ENCODE measurements at regions not wholly inside any gene's neighbourhood (a gene's known extent, or its start where the extent isn't known, plus 50 kb on each side); places are given as distances from the start of the nearest gene placed in this dataset.

DNA sequence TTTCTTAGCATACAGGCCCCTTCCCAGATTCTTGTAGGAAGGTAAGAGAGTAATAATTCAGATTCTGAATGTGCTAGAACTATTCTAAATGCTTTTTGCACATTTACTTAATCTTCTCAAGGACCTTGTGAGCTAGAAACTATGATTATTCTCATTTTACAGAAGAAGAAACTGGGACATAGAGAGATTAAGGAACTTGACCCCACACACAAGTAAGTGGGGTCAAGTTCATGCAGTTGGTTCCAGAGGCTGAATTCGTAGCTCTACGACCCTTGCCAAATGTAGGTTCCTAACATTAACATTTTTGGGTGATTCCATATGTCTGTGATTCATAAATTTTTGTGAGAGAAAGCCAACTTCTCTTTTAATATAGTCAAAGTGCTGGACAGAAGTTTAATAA, 238.1 kb downstream of the LACC1 start:
- ChIA-PET CTCF (interaction anchor here in 1 of 2 donors (0.9 kb wide), 1 partner anchor 319 kb away, joined by 3 read pairs; no protein-coding TSS in a partner anchor), POLR2A (no interaction called here)
- no peak for ATAC-seq (replicated peaks in 1 of 4)

DNA sequence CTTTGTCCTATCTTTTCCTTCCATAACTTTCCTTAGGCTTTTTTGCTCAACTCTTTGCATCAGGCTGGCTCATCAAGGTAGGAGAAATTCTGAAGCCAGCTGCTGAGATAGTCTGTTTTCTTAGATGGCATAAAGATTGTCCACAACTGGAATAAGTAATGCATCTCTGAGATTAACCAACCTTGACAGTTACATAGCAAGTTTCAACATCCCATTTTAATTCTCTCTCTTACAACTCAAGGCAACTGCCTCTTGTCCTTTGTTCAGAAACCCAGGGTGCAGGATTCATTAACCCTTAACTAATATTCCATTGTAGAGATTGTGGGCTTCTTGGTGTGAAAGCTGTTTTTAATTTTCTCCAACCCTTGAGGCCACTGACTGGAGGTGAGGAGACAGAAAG, 239.2 kb downstream of the LACC1 start:
- peaks cover 11 to 21% (median 13%) of the 10 kb centered on the region in 3 donors for H3K4me1 Mint-ChIP-seq
- ATAC-seq (replicated peaks in 1 of 4), result no peak
- POLR2A ChIA-PET, result no interaction called here

More for the DNA sequence above, 238.1 kb downstream of the LACC1 start:
- Histone ChIP-seq H3K9me3 (no peaks in the 10 kb centered on the region), H3K27me3 (replicated peaks in 1 of 2; ENCODE audit: control insufficient read depth in 2 of 2, extremely low read depth in 1 of 2, insufficient read depth in 2 of 2, low read length in 1 of 2) (no peaks in the 10 kb centered on the region), H3K4me3 (ENCODE audit: control insufficient read depth in 1 of 2, extremely low read depth in 1 of 2, low read length in 1 of 2) (no peak overlapping the region), H3K4me1 (ENCODE audit: control insufficient read depth in 1 of 2, extremely low read depth in 1 of 2, insufficient read depth in 2 of 2, low read length in 2 of 2) (peaks cover 6 to 12% of the 10 kb centered on the region in 2 experiments), H3K36me3 (ENCODE audit: control insufficient read depth in 2 of 2, extremely low read depth in 1 of 2, insufficient read depth in 1 of 2, low read length in 1 of 2) (no peaks in the 10 kb centered on the region), H3K27ac (ENCODE audit: low read length) (peak overlapping the region; percentile 45)
- H3K27me3 Mint-ChIP-seq, result no peaks in the 10 kb centered on the region
- no peak overlapping the region for H3K27ac Mint-ChIP-seq
- H3K36me3 Mint-ChIP-seq, result no peaks in the 10 kb centered on the region
- DNase-seq, result no peak
- peaks cover 13 to 27% (median 16%) of the 10 kb centered on the region in 3 donors for H3K4me1 Mint-ChIP-seq
- no peak overlapping the region for H3K4me3 Mint-ChIP-seq
- H3K9me3 Mint-ChIP-seq, result no peaks in the 10 kb centered on the region
- no CpG with 5 or more reads among the region's 2 CpGs for WGBS (ENCODE audit: insufficient coverage)

DNA sequence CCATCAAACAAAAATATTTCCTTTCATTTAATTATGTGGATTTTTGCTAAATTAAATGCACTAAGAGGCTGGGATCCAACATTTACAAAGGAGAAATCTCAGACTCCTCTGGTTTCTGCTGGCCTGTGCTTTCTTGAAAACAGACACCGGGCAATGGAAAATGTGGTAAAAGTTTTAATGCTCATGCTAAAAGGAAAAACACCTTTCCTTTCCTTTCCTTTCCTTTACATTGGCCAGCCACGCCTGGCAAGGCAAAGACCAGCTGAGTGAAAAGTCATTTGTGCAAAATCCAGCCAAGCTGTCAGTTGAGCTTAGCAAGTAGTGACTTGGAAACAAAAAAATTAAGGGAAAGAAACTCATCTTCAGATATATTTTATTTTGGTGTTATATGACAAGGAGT, 240.3 kb downstream of the LACC1 start:
- no peak overlapping the region for H3K27ac ChIP-seq (ENCODE audit: low read length)
- Mint-ChIP-seq H3K27ac (no peak overlapping the region), H3K9me3 (peaks cover 6 to 15% (median 12%) of the 10 kb centered on the region in 3 donors), H3K36me3 (no peaks in the 10 kb centered on the region), H3K4me1 (peaks cover 11 to 21% (median 13%) of the 10 kb centered on the region in 3 donors), H3K4me3 (no peak overlapping the region), H3K27me3 (no peaks in the 10 kb centered on the region)
- ChIA-PET CTCF (no interaction called here), POLR2A (no interaction called here)
- no peak for DNase-seq
- H3K4me1 ChIP-seq (ENCODE audit: control insufficient read depth in 1 of 2, extremely low read depth in 1 of 2, insufficient read depth in 2 of 2, low read length in 2 of 2), result peaks cover 6% of the 10 kb centered on the region in 2 experiments
- no peaks in the 10 kb centered on the region for H3K9me3 ChIP-seq
- H3K27me3 ChIP-seq (replicated peaks in 1 of 2; ENCODE audit: control insufficient read depth in 2 of 2, extremely low read depth in 1 of 2, insufficient read depth in 2 of 2, low read length in 1 of 2), result no peaks in the 10 kb centered on the region
- ATAC-seq (replicated peaks in 1 of 4), result no peak
- WGBS (ENCODE audit: insufficient coverage), result no CpG with 5 or more reads among the region's 2 CpGs
- no peaks in the 10 kb centered on the region for H3K36me3 ChIP-seq (ENCODE audit: control insufficient read depth in 2 of 2, extremely low read depth in 1 of 2, insufficient read depth in 1 of 2, low read length in 1 of 2)
- no peak overlapping the region for H3K4me3 ChIP-seq (ENCODE audit: control insufficient read depth in 1 of 2, extremely low read depth in 1 of 2, low read length in 1 of 2)

More for the DNA sequence above, 239.2 kb downstream of the LACC1 start:
- Histone ChIP-seq H3K9me3 (no peaks in the 10 kb centered on the region), H3K36me3 (ENCODE audit: control insufficient read depth in 2 of 2, extremely low read depth in 1 of 2, insufficient read depth in 1 of 2, low read length in 1 of 2) (no peaks in the 10 kb centered on the region), H3K4me3 (ENCODE audit: control insufficient read depth in 1 of 2, extremely low read depth in 1 of 2, low read length in 1 of 2) (no peak overlapping the region), H3K4me1 (ENCODE audit: control insufficient read depth in 1 of 2, extremely low read depth in 1 of 2, insufficient read depth in 2 of 2, low read length in 2 of 2) (peaks cover 6% of the 10 kb centered on the region in 2 experiments), H3K27ac (ENCODE audit: low read length) (no peak overlapping the region), H3K27me3 (replicated peaks in 1 of 2; ENCODE audit: control insufficient read depth in 2 of 2, extremely low read depth in 1 of 2, insufficient read depth in 2 of 2, low read length in 1 of 2) (no peaks in the 10 kb centered on the region)
- Mint-ChIP-seq H3K27me3 (no peaks in the 10 kb centered on the region), H3K36me3 (no peaks in the 10 kb centered on the region), H3K9me3 (peaks cover 6 to 9% (median 7%) of the 10 kb centered on the region in 3 donors), H3K4me3 (no peak overlapping the region), H3K27ac (no peak overlapping the region)
- DNase-seq, result no peak
- CTCF ChIA-PET, result no interaction called here

DNA sequence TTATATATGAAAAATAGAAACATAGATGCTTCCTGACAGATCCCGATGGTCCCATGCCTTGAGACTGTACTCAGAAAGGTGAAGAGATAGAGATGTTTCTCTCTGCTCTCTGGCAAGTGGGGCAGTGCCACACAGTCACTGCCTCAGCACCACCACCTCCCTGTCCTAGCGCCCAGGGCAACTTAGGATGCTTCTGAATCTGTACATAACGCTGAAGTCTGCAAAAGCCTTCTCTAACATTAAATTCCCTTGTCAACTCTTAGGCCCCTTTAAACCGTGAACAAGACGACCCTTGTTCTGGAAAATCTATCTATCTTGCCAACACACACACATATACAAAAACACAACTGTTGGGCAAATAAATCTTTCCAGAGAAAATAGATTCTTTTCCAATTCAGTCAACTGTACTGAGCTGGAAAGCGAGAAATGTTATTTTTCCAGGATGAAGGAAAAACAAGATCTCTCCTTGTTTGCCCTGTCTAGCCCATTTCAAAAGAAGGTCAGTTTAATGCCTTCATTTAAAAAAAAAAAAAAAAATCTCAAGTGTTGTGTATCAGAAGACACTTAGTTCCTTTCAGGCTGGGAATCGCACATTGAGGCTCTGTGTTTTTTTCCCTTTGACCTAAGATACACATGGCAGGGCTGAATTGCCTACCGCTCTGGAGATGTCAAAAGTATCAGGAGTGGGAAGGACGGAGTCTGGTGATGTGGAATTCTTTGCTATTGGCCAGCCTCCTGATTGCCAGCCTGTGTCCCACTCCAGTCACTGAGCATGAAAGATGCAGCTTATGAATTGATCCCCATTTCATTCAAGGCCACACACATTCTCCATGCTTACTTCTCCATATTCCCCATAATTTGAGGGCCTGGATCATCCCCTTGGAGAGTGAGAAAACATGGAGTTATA, 241.4 kb downstream of the LACC1 start:
- peaks cover 6% of the 10 kb centered on the region in 2 experiments for H3K4me1 ChIP-seq (ENCODE audit: control insufficient read depth in 1 of 2, extremely low read depth in 1 of 2, insufficient read depth in 2 of 2, low read length in 2 of 2)
- Mint-ChIP-seq H3K36me3 (peaks cover 4% of the 10 kb centered on the region), H3K27me3 (no peaks in the 10 kb centered on the region), H3K4me1 (peaks cover 11 to 16% (median 13%) of the 10 kb centered on the region in 3 donors), H3K4me3 (no peak overlapping the region), H3K27ac (no peak overlapping the region), H3K9me3 (peaks cover 6 to 15% (median 12%) of the 10 kb centered on the region in 3 donors)
- WGBS (ENCODE audit: insufficient coverage), result 88% methylated on average over 3 of the region's 9 CpGs
- no peak for ATAC-seq (replicated peaks in 1 of 4)
- H3K9me3 ChIP-seq, result no peaks in the 10 kb centered on the region
- H3K27ac ChIP-seq (ENCODE audit: low read length), result no peak overlapping the region
- ChIA-PET CTCF (no interaction called here), POLR2A (no interaction called here)
- DNase-seq, result no peak
- no peaks in the 10 kb centered on the region for H3K27me3 ChIP-seq (replicated peaks in 1 of 2; ENCODE audit: control insufficient read depth in 2 of 2, extremely low read depth in 1 of 2, insufficient read depth in 2 of 2, low read length in 1 of 2)
- H3K36me3 ChIP-seq (ENCODE audit: control insufficient read depth in 2 of 2, extremely low read depth in 1 of 2, insufficient read depth in 1 of 2, low read length in 1 of 2), result no peaks in the 10 kb centered on the region
- H3K4me3 ChIP-seq (ENCODE audit: control insufficient read depth in 1 of 2, extremely low read depth in 1 of 2, low read length in 1 of 2), result no peak overlapping the region

DNA sequence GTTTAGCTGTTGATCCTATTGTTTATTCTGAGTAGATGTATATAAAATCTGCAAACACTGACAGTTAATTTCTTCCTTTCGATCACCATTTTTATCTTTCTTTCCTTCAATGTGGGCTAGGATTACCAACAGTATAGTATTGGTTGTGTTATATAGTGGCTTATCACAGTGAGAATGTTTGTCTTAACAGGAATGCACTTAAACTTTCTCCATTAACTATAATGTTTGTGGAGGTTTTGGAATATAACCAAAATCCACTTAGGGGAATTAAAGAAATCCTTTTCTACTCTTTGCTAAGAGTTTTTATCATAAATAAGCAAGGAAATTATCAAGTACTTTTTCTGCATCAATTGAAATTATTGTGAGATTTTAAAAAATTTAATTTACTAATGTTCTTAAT, 244.6 kb downstream of the LACC1 start:
- Mint-ChIP-seq H3K27ac (no peak overlapping the region), H3K9me3 (peaks cover 6 to 15% (median 12%) of the 10 kb centered on the region in 3 donors), H3K4me3 (no peak overlapping the region), H3K36me3 (peaks cover 4% of the 10 kb centered on the region), H3K27me3 (peaks cover 0 to 2% of the 10 kb centered on the region in 2 donors), H3K4me1 (no peaks in the 10 kb centered on the region)
- Histone ChIP-seq H3K36me3 (ENCODE audit: control insufficient read depth in 2 of 2, extremely low read depth in 1 of 2, insufficient read depth in 1 of 2, low read length in 1 of 2) (no peaks in the 10 kb centered on the region), H3K4me1 (ENCODE audit: control insufficient read depth in 1 of 2, extremely low read depth in 1 of 2, insufficient read depth in 2 of 2, low read length in 2 of 2) (no peaks in the 10 kb centered on the region), H3K9me3 (no peaks in the 10 kb centered on the region), H3K27me3 (replicated peaks in 1 of 2; ENCODE audit: control insufficient read depth in 2 of 2, extremely low read depth in 1 of 2, insufficient read depth in 2 of 2, low read length in 1 of 2) (peaks cover 0 to 8% of the 10 kb centered on the region in 2 experiments), H3K27ac (ENCODE audit: low read length) (no peak overlapping the region), H3K4me3 (ENCODE audit: control insufficient read depth in 1 of 2, extremely low read depth in 1 of 2, low read length in 1 of 2) (no peak overlapping the region)
- ATAC-seq (replicated peaks in 1 of 4), result no peak
- ChIA-PET POLR2A (no interaction called here), CTCF (no interaction called here)
- DNase-seq, result no peak
- WGBS (ENCODE audit: insufficient coverage), result no CpG with 5 or more reads among the region's 1 CpG

DNA sequence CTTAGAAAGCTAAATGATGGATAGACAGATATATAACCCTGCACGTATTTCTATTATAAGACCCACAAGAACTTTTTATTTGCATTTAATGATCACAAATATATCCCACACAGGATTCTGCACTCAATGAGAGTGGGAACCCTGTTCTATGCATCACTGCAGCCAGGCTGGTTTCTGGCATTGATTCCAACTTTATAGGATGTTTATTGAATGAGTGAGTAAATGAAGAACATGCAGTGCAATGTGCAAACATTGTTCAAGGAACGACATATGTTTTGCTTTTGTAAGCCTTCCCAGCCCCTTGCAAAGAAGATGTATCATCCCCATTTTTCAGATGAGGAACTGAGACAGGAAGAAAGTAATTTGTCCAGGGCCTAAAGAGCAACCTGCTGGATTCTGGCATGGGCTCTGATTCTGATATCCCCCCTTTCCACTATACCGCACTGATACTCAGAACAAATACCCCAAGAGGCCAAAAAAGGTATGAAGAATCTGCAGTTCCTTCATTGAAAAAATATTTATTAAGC, 246.3 kb downstream of the LACC1 start:
- H3K9me3 Mint-ChIP-seq, result peaks cover 6 to 15% (median 12%) of the 10 kb centered on the region in 3 donors
- no CpG with 5 or more reads among the region's 3 CpGs for WGBS (ENCODE audit: insufficient coverage)
- no peak overlapping the region for H3K4me3 Mint-ChIP-seq
- H3K36me3 Mint-ChIP-seq, result peaks cover 4% of the 10 kb centered on the region
- H3K36me3 ChIP-seq (ENCODE audit: control insufficient read depth in 2 of 2, extremely low read depth in 1 of 2, insufficient read depth in 1 of 2, low read length in 1 of 2), result no peaks in the 10 kb centered on the region
- POLR2A ChIA-PET, result no interaction called here
- H3K27me3 Mint-ChIP-seq, result peaks cover 3 to 8% of the 10 kb centered on the region in 2 donors
- no peaks in the 10 kb centered on the region for H3K9me3 ChIP-seq
- no peak overlapping the region for H3K4me3 ChIP-seq (ENCODE audit: control insufficient read depth in 1 of 2, extremely low read depth in 1 of 2, low read length in 1 of 2)
- DNase-seq, result no peak
- peaks cover 0 to 13% of the 10 kb centered on the region in 2 experiments for H3K27me3 ChIP-seq (replicated peaks in 1 of 2; ENCODE audit: control insufficient read depth in 2 of 2, extremely low read depth in 1 of 2, insufficient read depth in 2 of 2, low read length in 1 of 2)
- CTCF ChIA-PET, result no interaction called here
- no peak overlapping the region for H3K27ac ChIP-seq (ENCODE audit: low read length)
- ATAC-seq (replicated peaks in 1 of 4), result no peak
- H3K4me1 Mint-ChIP-seq, result no peaks in the 10 kb centered on the region
- no peak overlapping the region for H3K27ac Mint-ChIP-seq
- no peaks in the 10 kb centered on the region for H3K4me1 ChIP-seq (ENCODE audit: control insufficient read depth in 1 of 2, extremely low read depth in 1 of 2, insufficient read depth in 2 of 2, low read length in 2 of 2)

All from T-cell (primary cell).